DND-41 (cell line): ENCODE measurements at regions not wholly inside any gene's neighbourhood (a gene's known extent, or its start where the extent isn't known, plus 50 kb on each side); places are given as distances from the start of the nearest gene placed in this dataset.

Experiments
- ATAC-seq: fragments of 200-7000 bp; cut with Tn5 transposase; 3 replicates; pipeline ENCODE4 v1.9.1; 2021; ENCODE audit warnings: low read depth; ENCODE audit not compliant: insufficient read depth
- DNase-seq: peaks from one replicate; pipeline ENCODE4 v3.0.0-alpha.2; 2020
- H2AFZ ChIP-seq: 2 replicates; pipeline ENCODE4 v1.6.0; 2012; ENCODE audit warnings: low read depth, low read length
- H3K27ac ChIP-seq: 2 replicates; pipeline ENCODE4 v1.5.1; 2012; ENCODE audit warnings: low read length, inconsistent platforms
- H3K27me3 ChIP-seq: fragments of 200-600 bp; sonication (generic); 2 replicates; pipeline ENCODE4 v1.6.0; 2012; ENCODE audit warnings: low read length, mild to moderate bottlenecking, inconsistent platforms; ENCODE audit not compliant: insufficient read depth, poor library complexity
- H3K36me3 ChIP-seq: 2 replicates; pipeline ENCODE4 v1.5.1; 2012; ENCODE audit warnings: low read length, inconsistent platforms; ENCODE audit not compliant: insufficient read depth
- H3K4me1 ChIP-seq: 2 replicates; pipeline ENCODE4 v1.5.1; 2012; ENCODE audit warnings: mild to moderate bottlenecking, low read length; ENCODE audit not compliant: insufficient read depth
- H3K4me2 ChIP-seq: 2 replicates; pipeline ENCODE4 v1.6.0; 2012; ENCODE audit warnings: mild to moderate bottlenecking, moderate library complexity, low read length, inconsistent platforms; ENCODE audit not compliant: insufficient read depth
- H3K4me3 ChIP-seq, 2 experiments: fragments of 200-600 bp in 1 of 2; shearing (Covaris generic) in 1 of 2; 2 replicates each; pipeline ENCODE4 v1.5.1; 2012 to 2016; ENCODE audit warnings: inconsistent platforms in 2 of 2, low read length in 2 of 2, mild to moderate bottlenecking in 2 of 2, low read depth in 1 of 2, moderate library complexity in 1 of 2
- H3K79me2 ChIP-seq: 2 replicates; pipeline ENCODE4 v1.6.0; 2012; ENCODE audit warnings: low read length, inconsistent platforms; ENCODE audit not compliant: insufficient read depth
- H3K9ac ChIP-seq: 2 replicates; pipeline ENCODE4 v1.6.0; 2012; ENCODE audit warnings: low read depth, mild to moderate bottlenecking, inconsistent platforms, low read length, moderate library complexity
- H3K9me3 ChIP-seq: 2 replicates; pipeline ENCODE4 v1.5.1; 2012; ENCODE audit warnings: low read length, moderate library complexity, mild to moderate bottlenecking, inconsistent platforms; ENCODE audit not compliant: insufficient read depth, severe bottlenecking
- H4K20me1 ChIP-seq: 2 replicates; pipeline ENCODE4 v1.6.0; 2012; ENCODE audit warnings: low read length; ENCODE audit not compliant: insufficient read depth
- EZH2 ChIP-seq: IDR thresholded peaks from 3 replicates; pipeline ENCODE4 v1.6.1; 2012; ENCODE audit warnings: borderline replicate concordance, low read depth, mild to moderate bottlenecking, moderate library complexity, low read length, inconsistent platforms; ENCODE audit not compliant: severe bottlenecking
- TF ChIP-seq, protein P1 (sequence below): IDR thresholded peaks from 2 replicates; pipeline ENCODE4 v1.5.1; 2012; ENCODE audit warnings: borderline replicate concordance, low read length, moderate library complexity, mild to moderate bottlenecking; ENCODE audit not compliant: poor library complexity, severe bottlenecking; ENCODE audit errors: extremely low read depth

DNA sequence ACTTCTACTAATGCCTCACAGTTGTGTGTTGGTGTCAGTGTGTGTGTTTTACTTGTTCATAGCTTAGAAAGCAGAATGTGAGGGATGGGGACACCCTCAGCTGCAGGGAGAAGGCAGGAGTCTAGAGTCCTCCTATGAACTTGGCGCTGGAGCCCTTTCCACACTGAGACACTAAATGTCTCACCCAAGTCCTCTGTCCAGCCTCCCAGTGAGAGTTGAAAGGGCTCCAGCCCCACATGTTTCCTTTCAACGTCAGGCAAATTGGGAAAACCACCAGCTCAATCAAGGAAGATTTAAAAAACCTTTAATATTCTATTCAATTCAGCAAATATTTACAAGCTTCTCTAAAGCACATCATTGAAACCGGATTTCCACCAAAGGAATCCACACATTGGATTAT lies 167.6 kb upstream of the MSX2 start:
- H3K4me2 ChIP-seq: no peak overlapping the region
- H3K27ac ChIP-seq: no peak overlapping the region
- TF ChIP-seq, protein P1, sequence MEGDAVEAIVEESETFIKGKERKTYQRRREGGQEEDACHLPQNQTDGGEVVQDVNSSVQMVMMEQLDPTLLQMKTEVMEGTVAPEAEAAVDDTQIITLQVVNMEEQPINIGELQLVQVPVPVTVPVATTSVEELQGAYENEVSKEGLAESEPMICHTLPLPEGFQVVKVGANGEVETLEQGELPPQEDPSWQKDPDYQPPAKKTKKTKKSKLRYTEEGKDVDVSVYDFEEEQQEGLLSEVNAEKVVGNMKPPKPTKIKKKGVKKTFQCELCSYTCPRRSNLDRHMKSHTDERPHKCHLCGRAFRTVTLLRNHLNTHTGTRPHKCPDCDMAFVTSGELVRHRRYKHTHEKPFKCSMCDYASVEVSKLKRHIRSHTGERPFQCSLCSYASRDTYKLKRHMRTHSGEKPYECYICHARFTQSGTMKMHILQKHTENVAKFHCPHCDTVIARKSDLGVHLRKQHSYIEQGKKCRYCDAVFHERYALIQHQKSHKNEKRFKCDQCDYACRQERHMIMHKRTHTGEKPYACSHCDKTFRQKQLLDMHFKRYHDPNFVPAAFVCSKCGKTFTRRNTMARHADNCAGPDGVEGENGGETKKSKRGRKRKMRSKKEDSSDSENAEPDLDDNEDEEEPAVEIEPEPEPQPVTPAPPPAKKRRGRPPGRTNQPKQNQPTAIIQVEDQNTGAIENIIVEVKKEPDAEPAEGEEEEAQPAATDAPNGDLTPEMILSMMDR: no peak
- no peak for TF ChIP-seq EZH2

GRCh38 chr5:174558190-174558589 lies 166.2 kb upstream of the MSX2 start:
- no peaks in the 10 kb centered on the region for H3K9me3 ChIP-seq
- no peak overlapping the region for H3K4me3 ChIP-seq
- no peaks in the 10 kb centered on the region for H3K36me3 ChIP-seq
- no peak overlapping the region for H3K27ac ChIP-seq
- H2AFZ ChIP-seq: no peak overlapping the region
- no peaks in the 10 kb centered on the region for H3K27me3 ChIP-seq
- TF ChIP-seq, protein P1: no peak
- TF ChIP-seq EZH2: no peak
- H3K4me2 ChIP-seq: no peak overlapping the region
- no peaks in the 10 kb centered on the region for H3K4me1 ChIP-seq
- ATAC-seq (no peak), DNase-seq (no peak)
- H3K9ac ChIP-seq: no peak overlapping the region
- H3K79me2 ChIP-seq: no peaks in the 10 kb centered on the region
- no peaks in the 10 kb centered on the region for H4K20me1 ChIP-seq

More for the DNA sequence above, 167.6 kb upstream of the MSX2 start:
- no peak for ATAC-seq
- Histone ChIP-seq H3K9me3 (no peaks in the 10 kb centered on the region), H4K20me1 (no peaks in the 10 kb centered on the region), H3K36me3 (no peaks in the 10 kb centered on the region), H3K4me1 (no peaks in the 10 kb centered on the region), H3K27me3 (no peaks in the 10 kb centered on the region), H3K9ac (no peak overlapping the region), H3K4me3 (no peak overlapping the region), H3K79me2 (no peaks in the 10 kb centered on the region), H2AFZ (no peak overlapping the region)
- DNase-seq: no peak

DNA sequence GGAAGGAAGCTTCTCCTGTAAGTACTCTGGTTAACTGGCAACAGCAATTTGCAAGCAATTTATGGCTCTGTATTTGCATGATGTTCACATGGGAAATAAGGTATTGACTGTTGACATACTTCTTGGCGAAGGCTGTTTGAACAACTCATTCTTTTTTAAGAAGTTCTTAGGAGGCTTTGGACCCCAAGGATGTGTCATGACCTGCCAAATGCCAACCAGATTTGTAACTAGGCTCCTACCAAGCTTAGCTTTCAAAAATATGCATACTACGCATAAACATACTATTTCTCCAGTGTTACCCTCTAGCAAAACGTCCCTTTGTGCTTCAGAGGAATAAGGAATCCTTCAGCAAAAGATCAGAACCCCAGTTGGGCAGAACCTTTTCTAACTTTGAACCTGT lies 165.2 kb upstream of the MSX2 start:
- Histone ChIP-seq H3K79me2 (no peaks in the 10 kb centered on the region), H2AFZ (no peak overlapping the region), H4K20me1 (no peaks in the 10 kb centered on the region), H3K9ac (no peak overlapping the region), H3K27ac (no peak overlapping the region), H3K4me3 (no peak overlapping the region), H3K36me3 (no peaks in the 10 kb centered on the region), H3K4me1 (no peaks in the 10 kb centered on the region), H3K27me3 (no peaks in the 10 kb centered on the region), H3K9me3 (no peaks in the 10 kb centered on the region), H3K4me2 (no peak overlapping the region)
- ATAC-seq (no peak), DNase-seq (no peak)
- TF ChIP-seq, protein P1: no peak
- no peak for TF ChIP-seq EZH2

DNA sequence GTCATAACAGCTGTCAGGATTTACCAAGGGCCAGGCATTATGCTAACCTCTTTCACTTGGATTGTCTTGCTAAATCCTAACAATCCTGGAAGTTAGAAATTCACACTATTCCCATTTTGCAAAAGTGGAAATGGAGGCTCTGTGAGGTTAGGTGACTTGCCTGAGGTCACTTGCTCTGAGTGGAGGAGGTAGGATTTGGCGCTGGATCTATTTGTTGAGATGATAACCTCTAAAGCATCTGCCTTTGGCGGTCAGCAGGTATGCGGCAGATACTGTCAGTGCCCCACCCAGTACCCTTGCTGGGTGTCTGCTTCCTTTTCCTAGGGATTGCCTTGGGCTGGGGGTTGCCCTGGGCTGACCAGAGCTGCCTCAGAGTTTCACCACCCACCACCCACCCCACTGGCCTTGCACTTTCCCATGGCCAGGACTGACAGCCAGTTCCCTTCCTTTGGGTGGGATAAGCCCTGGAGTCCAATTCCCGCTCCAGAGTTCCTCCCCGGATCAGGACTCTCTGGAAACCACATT lies 164.8 kb upstream of the MSX2 start:
- no peaks in the 10 kb centered on the region for H3K79me2 ChIP-seq
- no peak for ATAC-seq
- H3K4me2 ChIP-seq: no peak overlapping the region
- H3K4me1 ChIP-seq: no peaks in the 10 kb centered on the region
- H2AFZ ChIP-seq: no peak overlapping the region
- H3K27me3 ChIP-seq: no peaks in the 10 kb centered on the region
- no peaks in the 10 kb centered on the region for H4K20me1 ChIP-seq
- no peak overlapping the region for H3K9ac ChIP-seq
- no peaks in the 10 kb centered on the region for H3K36me3 ChIP-seq
- no peak for DNase-seq
- H3K27ac ChIP-seq: no peak overlapping the region
- TF ChIP-seq, protein P1: no peak
- TF ChIP-seq EZH2: no peak
- H3K4me3 ChIP-seq: no peak overlapping the region
- no peaks in the 10 kb centered on the region for H3K9me3 ChIP-seq
